ENCODE measurements at regions not wholly inside any gene's neighbourhood (a gene's known extent, or its start where the extent isn't known, plus 50 kb on each side); places are given as distances from the start of the nearest gene placed in this dataset.
A peak's percentile ranks its signal among the peaks of the same experiment; 100 is the strongest.
"Not testable (repeated sequence)": the region's sequence is repeated elsewhere in the genome, so short reads cannot be mapped to it uniquely, and the experiment has no call there.

DNA sequence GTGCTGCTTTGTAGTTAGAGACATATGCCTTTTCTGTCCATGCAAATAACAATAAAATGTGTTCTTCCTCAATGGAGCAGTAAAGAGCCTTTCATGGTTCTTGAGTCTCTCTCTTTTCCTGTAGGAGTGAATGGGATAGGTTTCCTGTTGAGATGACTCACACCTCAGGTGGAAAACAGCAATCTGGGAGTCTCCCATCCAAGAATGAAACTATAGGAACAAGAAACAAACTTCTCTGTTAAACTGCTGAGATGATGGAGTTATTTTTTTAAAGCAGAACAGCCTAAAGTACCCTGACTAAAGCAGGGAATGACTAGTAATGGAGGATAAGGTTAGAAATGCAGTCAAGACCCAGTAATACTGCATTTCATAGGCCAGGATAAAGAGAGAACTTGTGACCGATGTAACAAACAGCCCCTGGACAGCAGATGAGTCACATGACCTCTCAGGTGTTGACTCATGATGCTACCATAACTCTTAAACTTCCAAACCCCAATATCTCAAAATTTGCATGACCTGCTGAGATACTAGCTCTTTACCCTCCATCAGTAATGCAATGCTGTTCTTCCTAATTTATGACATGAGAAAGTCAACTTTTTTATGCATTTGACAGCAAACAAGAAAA, 548.9 kb downstream of the CBLN4 start:
- Histone ChIP-seq H3K4me1 (ENCODE audit: control insufficient read depth, insufficient read depth, low read length) (no peaks in the 10 kb centered on the region), H3K27ac (ENCODE audit: low read depth, low read length) (no peak overlapping the region), H3K9me3 (ENCODE audit: control insufficient read depth, insufficient read depth, low read length) (no peaks in the 10 kb centered on the region), H3K27me3 (ENCODE audit: control insufficient read depth, insufficient read depth, low read length) (no peaks in the 10 kb centered on the region), H3K36me3 (ENCODE audit: control insufficient read depth, insufficient read depth, low read length) (no peaks in the 10 kb centered on the region), H3K4me3 (ENCODE audit: low read depth, low read length) (no peak overlapping the region)
- no peak for DNase-seq (ENCODE audit: low read depth in 4 of 6, low spot score in 6 of 6)
- WGBS (ENCODE audit: insufficient coverage), result 100% methylated on average over 1 of the region's 1 CpG

DNA sequence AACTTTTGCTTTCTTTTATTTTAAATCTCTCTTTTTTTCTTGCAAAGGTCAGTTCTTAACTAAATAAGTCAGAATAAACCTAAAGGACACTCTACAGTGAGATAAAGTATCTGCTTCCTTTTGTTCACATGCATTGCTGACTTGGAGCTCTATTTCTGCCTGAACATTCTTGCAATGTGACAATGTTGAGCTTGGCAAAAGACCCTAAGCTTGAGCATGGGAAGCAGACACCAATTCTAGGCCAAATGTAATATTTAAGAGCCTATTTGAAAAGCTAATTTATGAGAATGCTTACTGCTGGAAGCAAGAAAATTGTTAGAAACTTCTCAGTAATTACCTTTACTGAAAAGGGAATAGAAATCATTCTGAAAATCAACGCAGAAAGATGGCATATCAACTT, 556.2 kb downstream of the CBLN4 start:
- 75% methylated on average over 1 of the region's 1 CpG for WGBS (ENCODE audit: insufficient coverage)
- no peaks in the 10 kb centered on the region for H3K36me3 ChIP-seq (ENCODE audit: control insufficient read depth, insufficient read depth, low read length)
- H3K9me3 ChIP-seq (ENCODE audit: control insufficient read depth, insufficient read depth, low read length), result no peaks in the 10 kb centered on the region
- no peaks in the 10 kb centered on the region for H3K27me3 ChIP-seq (ENCODE audit: control insufficient read depth, insufficient read depth, low read length)
- peak in 2 of 6 donors; percentile 2 to 69 for DNase-seq (ENCODE audit: low read depth in 4 of 6, low spot score in 6 of 6)
- no peak overlapping the region for H3K4me3 ChIP-seq (ENCODE audit: low read depth, low read length)
- H3K4me1 ChIP-seq (ENCODE audit: control insufficient read depth, insufficient read depth, low read length), result no peaks in the 10 kb centered on the region
- no peak overlapping the region for H3K27ac ChIP-seq (ENCODE audit: low read depth, low read length)

DNA sequence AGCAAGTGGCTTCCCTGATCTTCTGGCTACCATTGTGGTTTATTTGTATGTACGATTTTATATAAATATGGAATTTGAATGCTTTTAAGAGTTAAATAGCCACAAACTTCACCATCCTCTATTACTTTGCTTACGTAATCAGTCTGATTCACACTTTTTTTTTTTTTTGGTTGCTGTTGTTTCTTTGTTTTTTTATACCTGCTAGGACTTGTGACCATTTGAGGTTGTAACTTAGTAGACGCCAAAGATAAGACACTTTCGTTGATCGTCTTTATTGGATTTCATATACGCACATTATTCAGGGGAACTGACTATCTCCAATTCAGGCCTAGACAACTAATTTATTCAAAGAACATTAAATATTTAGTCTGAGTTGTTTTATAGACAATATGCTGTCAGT, 559.0 kb downstream of the CBLN4 start:
- no peak for DNase-seq (ENCODE audit: low read depth in 4 of 6, low spot score in 6 of 6)
- WGBS (ENCODE audit: insufficient coverage), result no CpG with 5 or more reads among the region's 6 CpGs

DNA sequence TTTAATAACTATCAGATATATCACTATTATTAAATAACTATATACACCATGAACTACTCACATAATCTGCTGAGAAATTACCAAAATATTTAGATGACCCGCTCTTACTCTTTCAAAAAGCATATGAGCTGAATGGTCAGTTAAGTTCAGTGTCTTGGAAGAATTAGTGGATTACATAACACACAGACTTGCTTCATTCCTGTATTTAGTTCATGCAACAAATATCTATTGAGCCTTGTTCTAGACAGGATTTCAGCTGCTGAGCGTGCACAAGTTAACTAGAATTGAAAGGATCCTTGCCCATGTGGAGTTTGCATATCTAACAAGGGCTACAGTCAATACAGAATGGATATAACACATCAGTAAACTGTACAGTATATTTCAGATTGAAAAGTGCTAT, 566.2 kb downstream of the CBLN4 start:
- H3K4me3 ChIP-seq (ENCODE audit: low read depth, low read length), result no peak overlapping the region
- WGBS (ENCODE audit: insufficient coverage), result no CpG with 5 or more reads among the region's 2 CpGs
- no peaks in the 10 kb centered on the region for H3K36me3 ChIP-seq (ENCODE audit: control insufficient read depth, insufficient read depth, low read length)
- no peak for DNase-seq (ENCODE audit: low read depth in 4 of 6, low spot score in 6 of 6)
- no peaks in the 10 kb centered on the region for H3K27me3 ChIP-seq (ENCODE audit: control insufficient read depth, insufficient read depth, low read length)
- no peaks in the 10 kb centered on the region for H3K9me3 ChIP-seq (ENCODE audit: control insufficient read depth, insufficient read depth, low read length)
- no peak overlapping the region for H3K27ac ChIP-seq (ENCODE audit: low read depth, low read length)
- H3K4me1 ChIP-seq (ENCODE audit: control insufficient read depth, insufficient read depth, low read length), result no peaks in the 10 kb centered on the region

More for the DNA sequence above, 559.0 kb downstream of the CBLN4 start:
- H3K4me3 ChIP-seq (ENCODE audit: low read depth, low read length), result no peak overlapping the region
- H3K4me1 ChIP-seq (ENCODE audit: control insufficient read depth, insufficient read depth, low read length), result no peaks in the 10 kb centered on the region
- H3K36me3 ChIP-seq (ENCODE audit: control insufficient read depth, insufficient read depth, low read length), result no peaks in the 10 kb centered on the region
- no peaks in the 10 kb centered on the region for H3K9me3 ChIP-seq (ENCODE audit: control insufficient read depth, insufficient read depth, low read length)
- no peak overlapping the region for H3K27ac ChIP-seq (ENCODE audit: low read depth, low read length)
- H3K27me3 ChIP-seq (ENCODE audit: control insufficient read depth, insufficient read depth, low read length), result no peaks in the 10 kb centered on the region

DNA sequence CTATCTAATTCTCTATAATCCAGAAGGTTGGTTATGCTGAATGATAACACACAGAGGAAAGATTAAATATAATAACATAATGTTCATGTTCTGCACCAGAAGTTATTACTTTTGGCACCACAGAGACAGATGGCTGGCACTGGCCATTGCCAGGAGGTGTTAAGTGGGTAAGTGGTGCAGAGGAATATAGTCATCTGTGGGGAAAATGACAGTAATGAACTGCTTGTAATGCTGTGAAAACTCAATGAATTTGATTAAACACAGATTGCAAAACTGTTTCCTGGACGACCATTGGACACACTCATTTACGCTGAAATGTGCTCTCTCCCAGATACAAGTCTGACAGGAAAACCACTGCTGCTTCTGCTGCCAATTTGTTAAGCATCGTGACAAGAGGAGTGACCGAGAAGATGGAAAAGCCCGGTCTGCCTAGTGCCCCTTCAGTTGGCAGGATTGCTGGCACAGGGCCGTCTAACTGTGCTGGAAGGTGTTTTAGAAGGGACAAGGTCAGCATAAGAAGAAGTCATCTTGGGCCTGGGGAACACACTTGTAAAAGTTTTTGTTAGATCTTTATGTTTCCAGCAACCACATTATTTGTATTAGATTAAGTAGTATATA, 567.4 kb downstream of the CBLN4 start:
- peak in 2 of 6 donors; percentile 83 to 91 for DNase-seq (ENCODE audit: low read depth in 4 of 6, low spot score in 6 of 6)
- H3K36me3 ChIP-seq (ENCODE audit: control insufficient read depth, insufficient read depth, low read length), result no peaks in the 10 kb centered on the region
- no peaks in the 10 kb centered on the region for H3K4me1 ChIP-seq (ENCODE audit: control insufficient read depth, insufficient read depth, low read length)
- H3K4me3 ChIP-seq (ENCODE audit: low read depth, low read length), result no peak overlapping the region
- H3K27me3 ChIP-seq (ENCODE audit: control insufficient read depth, insufficient read depth, low read length), result no peaks in the 10 kb centered on the region
- no peak overlapping the region for H3K27ac ChIP-seq (ENCODE audit: low read depth, low read length)
- H3K9me3 ChIP-seq (ENCODE audit: control insufficient read depth, insufficient read depth, low read length), result no peaks in the 10 kb centered on the region
- WGBS (ENCODE audit: insufficient coverage), result 11% methylated on average over 5 of the region's 6 CpGs

DNA sequence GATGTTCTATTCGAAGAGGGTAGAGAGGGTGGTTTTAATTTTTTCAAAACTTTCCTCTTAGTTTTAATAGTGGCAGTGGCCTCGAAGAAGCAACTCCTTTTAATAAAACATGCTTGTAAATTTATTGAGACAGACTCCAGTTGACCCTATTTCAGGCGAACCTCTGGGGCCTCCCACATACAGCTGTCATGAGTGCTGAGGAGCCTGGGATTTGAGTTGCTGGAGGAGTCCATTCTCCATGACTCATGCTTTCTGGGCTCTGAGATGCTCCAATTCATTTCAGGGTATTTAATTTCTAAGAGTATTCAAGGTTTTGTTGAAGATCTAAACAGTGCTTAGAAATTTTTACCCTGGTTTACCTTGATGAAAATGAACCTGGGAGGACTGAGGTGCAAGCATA, 580.4 kb downstream of the CBLN4 start:
- DNase-seq (ENCODE audit: low read depth in 4 of 6, low spot score in 6 of 6), result no peak
- Histone ChIP-seq H3K4me1 (ENCODE audit: control insufficient read depth, insufficient read depth, low read length) (no peaks in the 10 kb centered on the region), H3K27me3 (ENCODE audit: control insufficient read depth, insufficient read depth, low read length) (no peaks in the 10 kb centered on the region), H3K9me3 (ENCODE audit: control insufficient read depth, insufficient read depth, low read length) (no peaks in the 10 kb centered on the region), H3K27ac (ENCODE audit: low read depth, low read length) (no peak overlapping the region), H3K36me3 (ENCODE audit: control insufficient read depth, insufficient read depth, low read length) (no peaks in the 10 kb centered on the region), H3K4me3 (ENCODE audit: low read depth, low read length) (no peak overlapping the region)
- WGBS (ENCODE audit: insufficient coverage), result no CpG with 5 or more reads among the region's 3 CpGs

DNA sequence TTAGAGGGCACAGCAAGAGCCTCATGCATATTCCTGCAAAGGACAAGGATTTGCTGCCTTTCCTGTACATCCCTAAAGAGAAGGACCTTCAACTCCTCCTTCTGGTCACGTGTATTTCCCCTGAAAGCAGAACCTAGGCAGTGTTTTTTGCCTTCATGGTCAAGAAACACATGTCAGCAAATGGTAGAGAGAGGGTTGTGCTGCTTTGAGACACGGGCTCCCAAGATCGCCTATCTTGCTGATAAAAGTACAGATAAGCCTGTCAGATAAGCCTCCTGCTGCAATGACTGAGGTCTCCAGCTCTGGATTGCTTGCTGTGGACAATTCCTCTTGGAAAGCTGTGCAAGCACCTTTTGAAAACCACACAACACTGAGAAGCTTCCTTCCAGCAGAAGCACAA, 580.8 kb downstream of the CBLN4 start:
- Histone ChIP-seq H3K27me3 (ENCODE audit: control insufficient read depth, insufficient read depth, low read length) (no peaks in the 10 kb centered on the region), H3K4me3 (ENCODE audit: low read depth, low read length) (no peak overlapping the region), H3K27ac (ENCODE audit: low read depth, low read length) (no peak overlapping the region), H3K36me3 (ENCODE audit: control insufficient read depth, insufficient read depth, low read length) (no peaks in the 10 kb centered on the region), H3K9me3 (ENCODE audit: control insufficient read depth, insufficient read depth, low read length) (no peaks in the 10 kb centered on the region), H3K4me1 (ENCODE audit: control insufficient read depth, insufficient read depth, low read length) (no peaks in the 10 kb centered on the region)
- WGBS (ENCODE audit: insufficient coverage), result 77% methylated on average over 2 of the region's 3 CpGs
- no peak for DNase-seq (ENCODE audit: low read depth in 4 of 6, low spot score in 6 of 6)

DNA sequence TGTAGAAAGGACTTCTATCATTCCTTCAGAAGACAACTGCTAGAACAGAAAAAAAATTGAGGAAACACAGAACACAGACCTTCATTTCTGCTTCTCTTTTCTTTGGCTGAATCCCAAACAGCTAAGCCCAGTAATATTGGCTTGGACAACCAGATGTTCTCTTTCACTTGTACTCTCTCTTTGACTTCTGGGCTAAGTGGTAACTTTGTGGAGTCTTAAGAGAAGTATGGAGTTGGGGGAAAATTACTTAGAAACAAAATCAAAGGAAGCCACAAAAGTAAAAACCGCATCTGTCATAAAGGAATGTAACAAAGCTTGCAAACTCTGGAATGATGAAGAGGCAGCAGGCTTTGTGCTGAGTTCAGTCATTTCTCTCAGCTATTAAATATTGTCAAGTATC, 587.5 kb downstream of the CBLN4 start:
- Histone ChIP-seq H3K27me3 (ENCODE audit: control insufficient read depth, insufficient read depth, low read length) (no peaks in the 10 kb centered on the region), H3K4me1 (ENCODE audit: control insufficient read depth, insufficient read depth, low read length) (no peaks in the 10 kb centered on the region), H3K36me3 (ENCODE audit: control insufficient read depth, insufficient read depth, low read length) (no peaks in the 10 kb centered on the region), H3K27ac (ENCODE audit: low read depth, low read length) (no peak overlapping the region), H3K9me3 (ENCODE audit: control insufficient read depth, insufficient read depth, low read length) (no peaks in the 10 kb centered on the region), H3K4me3 (ENCODE audit: low read depth, low read length) (no peak overlapping the region)
- 80% methylated on average over 1 of the region's 1 CpG for WGBS (ENCODE audit: insufficient coverage)
- peak in 1 of 6 donors; percentile 50 for DNase-seq (ENCODE audit: low read depth in 4 of 6, low spot score in 6 of 6)

DNA sequence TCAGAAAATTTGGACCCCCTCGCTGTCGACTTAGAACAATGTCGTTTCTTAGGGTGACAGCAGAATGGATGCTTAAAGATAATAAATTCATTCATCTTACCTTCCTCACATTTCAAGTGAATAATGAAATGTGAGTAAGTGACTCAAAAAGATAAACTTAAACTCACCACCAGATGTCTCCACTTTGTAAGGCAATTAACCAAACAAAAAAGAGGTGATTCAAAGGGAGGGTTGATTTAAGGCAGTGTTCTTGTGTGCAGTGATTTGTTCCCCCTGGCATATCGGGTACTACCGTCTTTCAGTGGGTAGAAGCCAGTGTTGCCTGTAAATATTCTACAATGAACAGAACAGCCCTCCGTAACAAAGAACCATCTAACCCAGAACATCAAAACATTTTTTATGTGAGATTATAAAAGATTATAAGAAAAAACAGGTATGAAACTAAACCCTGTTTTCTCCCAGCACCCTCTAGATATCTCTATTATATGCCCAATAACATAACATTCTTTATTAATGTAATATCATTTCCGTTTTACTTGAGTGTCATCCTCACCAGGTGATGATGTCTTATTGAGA, 589.7 kb downstream of the CBLN4 start:
- Histone ChIP-seq H3K4me1 (ENCODE audit: control insufficient read depth, insufficient read depth, low read length) (no peaks in the 10 kb centered on the region), H3K27me3 (ENCODE audit: control insufficient read depth, insufficient read depth, low read length) (no peaks in the 10 kb centered on the region), H3K4me3 (ENCODE audit: low read depth, low read length) (no peak overlapping the region), H3K9me3 (ENCODE audit: control insufficient read depth, insufficient read depth, low read length) (no peaks in the 10 kb centered on the region), H3K27ac (ENCODE audit: low read depth, low read length) (no peak overlapping the region), H3K36me3 (ENCODE audit: control insufficient read depth, insufficient read depth, low read length) (no peaks in the 10 kb centered on the region)
- DNase-seq (ENCODE audit: low read depth in 4 of 6, low spot score in 6 of 6), result peak in 4 of 6 donors; percentile 13 to 89 (median 46)
- no CpG with 5 or more reads among the region's 7 CpGs for WGBS (ENCODE audit: insufficient coverage)

DNA sequence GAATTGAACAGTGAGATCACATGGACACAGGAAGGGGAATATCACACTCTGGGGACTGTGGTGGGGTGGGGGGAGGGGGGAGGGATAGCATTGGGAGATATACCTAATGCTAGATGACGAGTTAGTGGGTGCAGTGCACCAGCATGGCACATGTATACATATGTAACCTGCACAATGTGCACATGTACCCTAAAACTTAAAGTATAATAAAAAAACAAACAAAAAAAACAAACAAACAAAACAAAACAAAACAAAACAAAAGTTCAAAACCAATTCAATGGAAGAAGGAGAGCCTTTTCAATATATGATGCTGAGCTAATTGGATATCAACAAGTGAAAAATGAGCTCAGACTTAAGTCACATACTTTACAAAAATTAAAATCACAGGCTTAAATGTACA, 592.8 kb downstream of the CBLN4 start:
- not testable (repeated sequence) for DNase-seq (ENCODE audit: low read depth in 4 of 6, low spot score in 6 of 6); H3K27me3 ChIP-seq (ENCODE audit: control insufficient read depth, insufficient read depth, low read length); H3K36me3 ChIP-seq (ENCODE audit: control insufficient read depth, insufficient read depth, low read length); H3K4me1 ChIP-seq (ENCODE audit: control insufficient read depth, insufficient read depth, low read length); H3K4me3 ChIP-seq (ENCODE audit: low read depth, low read length); H3K27ac ChIP-seq (ENCODE audit: low read depth, low read length); H3K9me3 ChIP-seq (ENCODE audit: control insufficient read depth, insufficient read depth, low read length)
- no CpG with 5 or more reads among the region's 1 CpG for WGBS (ENCODE audit: insufficient coverage)

All from spinal cord (tissue), 9 donors.